Calu3 (cell line): ENCODE measurements at regions not wholly inside any gene's neighbourhood (a gene's known extent, or its start where the extent isn't known, plus 50 kb on each side); places are given as distances from the start of the nearest gene placed in this dataset.

ENCODE experiments used
- BruUV-seq: library from RNA; stranded (reverse); fragments of 400-500 nt; replicated peaks from 2 replicates; lab custom pipeline; 2021; lab: Mats Ljungman, UMichigan
- CTCF ChIA-PET: fragments of 300-600 bp; sonication (Branson Sonifier 250); formaldehyde crosslinking; loops from one replicate; lab custom pipeline; 2022; ENCODE audit warnings: antibody characterized with exemption; lab: Charles Lee
- DNase-seq: peaks from one replicate; pipeline ENCODE4 v3.0.0; 2022
- H3K27ac Mint-ChIP-seq: one replicate; pipeline ENCODE4 v1.8.0; 2022; ENCODE audit warnings: mixed read lengths; ENCODE audit not compliant: unreplicated experiment
- H3K27me3 Mint-ChIP-seq: one replicate; pipeline ENCODE4 v1.8.0; 2022; ENCODE audit warnings: mixed read lengths; ENCODE audit not compliant: unreplicated experiment
- H3K36me3 Mint-ChIP-seq: one replicate; pipeline ENCODE4 v1.8.0; 2022; ENCODE audit warnings: mild to moderate bottlenecking, moderate library complexity, mixed read lengths; ENCODE audit not compliant: insufficient read depth, unreplicated experiment
- H3K4me1 Mint-ChIP-seq: one replicate; pipeline ENCODE4 v1.8.0; 2022; ENCODE audit warnings: mild to moderate bottlenecking, low read depth, mixed read lengths; ENCODE audit not compliant: unreplicated experiment
- H3K4me3 Mint-ChIP-seq: one replicate; pipeline ENCODE4 v1.8.0; 2022; ENCODE audit warnings: mild to moderate bottlenecking, low read depth, moderate library complexity, mixed read lengths; ENCODE audit not compliant: unreplicated experiment
- H3K9me3 Mint-ChIP-seq: one replicate; pipeline ENCODE4 v1.8.0; 2022; ENCODE audit warnings: low read depth, mixed read lengths; ENCODE audit not compliant: unreplicated experiment
- intact Hi-C: fragments of 100-400 bp; cut with micrococcal nuclease; formaldehyde crosslinking; loops from one replicate; pipeline ENCODE4 v1.10.0; 2022; ENCODE audit not compliant: unreplicated experiment
- TF ChIP-seq, protein P1 (sequence below): fragments of 200-600 bp; IDR thresholded peaks from one replicate; pipeline ENCODE4 v1.8.0; 2022; ENCODE audit warnings: antibody characterized with exemption; ENCODE audit not compliant: unreplicated experiment

GRCh38 chr2:41543726-41544125 is 504.1 kb upstream of the PKDCC start:
- Mint-ChIP-seq H3K36me3 (no peaks in the 10 kb centered on the region), H3K4me3 (no peak overlapping the region), H3K4me1 (no peaks in the 10 kb centered on the region), H3K27me3 (no peaks in the 10 kb centered on the region), H3K9me3 (peaks cover 3% of the 10 kb centered on the region), H3K27ac (no peak overlapping the region)
- CTCF ChIA-PET = interaction anchor here (0.6 kb wide), 1 partner anchor 182 kb away, joined by 3 read pairs; no protein-coding TSS in a partner anchor
- BruUV-seq = no TSS peak
- intact Hi-C loops = no loop called here
- DNase-seq = no peak
- TF ChIP-seq, protein P1, sequence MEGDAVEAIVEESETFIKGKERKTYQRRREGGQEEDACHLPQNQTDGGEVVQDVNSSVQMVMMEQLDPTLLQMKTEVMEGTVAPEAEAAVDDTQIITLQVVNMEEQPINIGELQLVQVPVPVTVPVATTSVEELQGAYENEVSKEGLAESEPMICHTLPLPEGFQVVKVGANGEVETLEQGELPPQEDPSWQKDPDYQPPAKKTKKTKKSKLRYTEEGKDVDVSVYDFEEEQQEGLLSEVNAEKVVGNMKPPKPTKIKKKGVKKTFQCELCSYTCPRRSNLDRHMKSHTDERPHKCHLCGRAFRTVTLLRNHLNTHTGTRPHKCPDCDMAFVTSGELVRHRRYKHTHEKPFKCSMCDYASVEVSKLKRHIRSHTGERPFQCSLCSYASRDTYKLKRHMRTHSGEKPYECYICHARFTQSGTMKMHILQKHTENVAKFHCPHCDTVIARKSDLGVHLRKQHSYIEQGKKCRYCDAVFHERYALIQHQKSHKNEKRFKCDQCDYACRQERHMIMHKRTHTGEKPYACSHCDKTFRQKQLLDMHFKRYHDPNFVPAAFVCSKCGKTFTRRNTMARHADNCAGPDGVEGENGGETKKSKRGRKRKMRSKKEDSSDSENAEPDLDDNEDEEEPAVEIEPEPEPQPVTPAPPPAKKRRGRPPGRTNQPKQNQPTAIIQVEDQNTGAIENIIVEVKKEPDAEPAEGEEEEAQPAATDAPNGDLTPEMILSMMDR = no peak

DNA sequence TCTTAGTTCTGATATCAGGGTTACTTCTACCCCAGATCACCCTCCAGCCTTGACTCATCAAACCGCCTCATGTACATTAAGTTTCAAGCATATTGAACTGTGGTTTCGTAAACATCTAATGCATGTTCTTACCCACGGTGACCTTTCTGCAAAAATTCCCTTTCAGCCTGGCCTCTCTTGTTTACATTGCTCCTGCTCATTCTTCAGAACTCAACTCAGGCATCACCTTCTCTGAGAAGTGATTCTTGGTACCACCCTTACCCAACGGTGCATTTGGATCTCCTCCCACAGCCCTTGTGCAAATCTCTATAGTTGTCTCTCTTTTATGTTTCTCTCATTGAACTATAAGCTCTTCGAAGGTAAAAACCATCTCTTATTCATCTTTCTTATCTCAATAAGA is 503.1 kb upstream of the PKDCC start:
- H3K4me1 Mint-ChIP-seq = no peaks in the 10 kb centered on the region
- H3K36me3 Mint-ChIP-seq = no peaks in the 10 kb centered on the region
- no TSS peak for BruUV-seq
- peaks cover 3% of the 10 kb centered on the region for H3K9me3 Mint-ChIP-seq
- H3K27ac Mint-ChIP-seq = no peak overlapping the region
- TF ChIP-seq, protein P1 = no peak
- no peak overlapping the region for H3K4me3 Mint-ChIP-seq
- intact Hi-C loops = no loop called here
- CTCF ChIA-PET = interaction anchor here (0.8 kb wide), 1 partner anchor 13 kb away, joined by 5 read pairs; no protein-coding TSS in a partner anchor
- no peaks in the 10 kb centered on the region for H3K27me3 Mint-ChIP-seq
- no peak for DNase-seq

- no peaks in the 10 kb centered on the region for H3K4me1 Mint-ChIP-seq
- no peaks in the 10 kb centered on the region for H3K27me3 Mint-ChIP-seq
- no peak for DNase-seq
- TF ChIP-seq, protein P1 = no peak
- H3K36me3 Mint-ChIP-seq = no peaks in the 10 kb centered on the region
- no peak overlapping the region for H3K27ac Mint-ChIP-seq
- no TSS peak for BruUV-seq
- H3K4me3 Mint-ChIP-seq = no peak overlapping the region
- CTCF ChIA-PET = interaction anchor here (1.2 kb wide), 1 partner anchor 124 kb away, joined by 3 read pairs; no protein-coding TSS in a partner anchor
- no peaks in the 10 kb centered on the region for H3K9me3 Mint-ChIP-seq
- intact Hi-C loops = no loop called here
Measured at GRCh38 chr2:41546031-41546430, 501.8 kb upstream of the PKDCC start.

DNA sequence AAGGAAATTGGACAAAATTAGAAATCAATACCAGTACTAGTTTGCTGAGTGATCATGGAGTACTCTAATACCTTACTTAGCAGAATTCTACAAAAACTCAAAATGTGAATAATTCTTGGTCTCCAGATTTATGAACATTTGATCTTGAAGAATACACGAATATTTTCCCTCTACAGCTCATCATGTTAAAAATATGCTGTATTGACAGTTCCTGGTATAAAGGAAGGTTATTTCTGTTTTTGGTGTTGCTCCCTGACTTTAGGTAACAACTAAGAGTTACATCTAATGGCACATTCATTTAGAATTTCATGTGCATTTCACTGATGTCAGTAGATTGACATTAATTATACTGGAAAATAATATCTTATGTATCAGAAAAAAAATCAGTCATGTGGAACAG is 479.2 kb upstream of the PKDCC start:
- no TSS peak for BruUV-seq
- no peak overlapping the region for H3K4me3 Mint-ChIP-seq
- TF ChIP-seq, protein P1 = no peak
- peaks cover 10% of the 10 kb centered on the region for H3K27me3 Mint-ChIP-seq
- no peak overlapping the region for H3K27ac Mint-ChIP-seq
- CTCF ChIA-PET = no interaction called here
- H3K9me3 Mint-ChIP-seq = peaks cover 8% of the 10 kb centered on the region
- intact Hi-C loops = no loop called here
- H3K4me1 Mint-ChIP-seq = no peaks in the 10 kb centered on the region
- no peak for DNase-seq
- H3K36me3 Mint-ChIP-seq = no peaks in the 10 kb centered on the region
